Activated T-cell treated with anti-CD3 and anti-CD28 coated beads for 1 hour (primary cell): ENCODE measurements at regions not wholly inside any gene's neighbourhood (a gene's known extent, or its start where the extent isn't known, plus 50 kb on each side); places are given as distances from the start of the nearest gene placed in this dataset.

Experiments
- DNase-seq: peaks from one replicate; pipeline ENCODE4 v3.0.0-alpha.2; 2020; ENCODE audit warnings: low read depth

GRCh38 chr3:30122359-30122758, 484.0 kb upstream of the TGFBR2 start:
- DNase-seq = no peak

- no peak for DNase-seq
Observed at GRCh38 chr3:30123224-30123623, 483.2 kb upstream of the TGFBR2 start.

GRCh38 chr3:30123755-30124154, 482.6 kb upstream of the TGFBR2 start:
- no peak for DNase-seq

DNA sequence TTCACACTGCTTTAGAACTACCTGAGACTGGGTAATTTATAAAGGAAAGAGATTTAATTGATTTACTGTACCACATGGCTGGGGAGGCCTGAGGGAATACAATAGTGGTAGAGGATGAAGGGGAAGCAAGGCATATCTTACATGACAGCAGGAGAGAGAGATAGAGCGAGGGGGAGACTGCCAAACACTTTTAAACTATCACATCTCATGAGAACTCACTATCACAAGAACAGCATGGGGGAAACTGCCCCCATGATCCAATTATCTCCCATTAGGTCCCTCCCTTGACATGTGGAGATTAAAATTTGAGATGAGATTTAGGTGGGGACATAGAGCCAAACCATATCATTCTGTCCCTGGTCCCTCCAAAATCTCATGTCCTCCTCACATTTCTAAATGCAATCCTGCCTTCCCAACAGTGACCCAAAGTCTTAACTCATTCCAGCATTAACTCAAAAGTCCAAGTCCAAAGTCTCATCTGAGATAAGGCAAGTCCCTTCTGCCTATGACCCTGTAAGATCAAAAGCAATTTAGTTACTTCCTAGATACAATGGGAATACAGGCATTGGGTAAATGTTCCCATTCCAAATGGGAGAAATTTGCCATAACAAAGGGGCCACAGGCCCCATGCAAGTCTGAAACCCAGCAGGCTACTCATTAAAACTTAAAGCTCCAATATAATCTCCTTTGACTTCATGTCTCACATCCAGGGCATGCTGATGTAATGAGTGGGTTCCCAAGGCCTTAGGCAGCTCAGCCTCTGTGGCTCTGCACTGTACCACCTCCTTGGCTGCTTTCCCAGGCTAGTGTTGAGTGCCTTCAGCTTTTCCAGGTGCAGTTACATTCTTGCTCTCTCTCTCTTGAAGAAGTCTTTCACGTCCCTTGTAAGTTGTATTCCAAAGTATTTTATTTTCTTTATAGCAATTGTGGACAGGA, 481.7 kb upstream of the TGFBR2 start:
- DNase-seq = no peak

GRCh38 chr3:30129765-30130164, 476.6 kb upstream of the TGFBR2 start:
- no peak for DNase-seq

DNA sequence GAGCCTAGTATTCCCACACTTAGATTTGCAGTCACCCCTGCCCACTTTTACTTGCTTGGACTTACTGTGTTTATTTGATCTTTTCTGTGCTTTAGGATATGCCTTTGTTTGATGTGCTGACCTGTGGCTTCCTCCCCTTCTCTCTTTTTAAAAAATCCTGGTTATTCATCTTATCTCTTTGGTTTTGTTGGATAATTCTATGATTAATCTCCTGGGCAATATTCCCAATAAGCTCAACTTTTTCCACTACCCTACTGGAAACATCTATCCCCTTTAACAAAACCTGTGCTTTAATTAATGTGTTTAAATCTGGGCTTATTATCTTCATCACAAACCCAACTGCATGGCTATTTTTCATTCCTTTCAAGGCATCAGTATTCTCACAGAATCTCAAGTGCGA, 476.0 kb upstream of the TGFBR2 start:
- DNase-seq = no peak

DNA sequence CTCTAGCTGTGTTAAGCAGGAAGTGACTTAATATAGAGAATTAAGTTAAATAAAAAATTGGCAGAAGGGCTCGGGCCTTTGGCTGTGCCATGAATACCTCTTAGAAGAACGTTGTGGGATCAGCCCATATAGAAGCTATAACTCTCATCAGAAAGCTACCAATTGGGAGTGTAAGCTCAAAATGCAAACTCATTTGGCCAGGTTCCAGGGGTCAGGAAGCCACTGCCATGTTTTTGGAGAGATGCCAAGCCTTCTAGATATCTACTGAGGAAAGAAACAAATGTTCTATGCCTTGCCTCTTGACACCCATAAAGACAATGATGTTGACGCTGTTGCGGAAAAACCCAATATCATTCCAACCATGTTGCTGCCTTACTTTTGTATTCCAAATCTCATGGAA, 475.2 kb upstream of the TGFBR2 start:
- DNase-seq = no peak

DNA sequence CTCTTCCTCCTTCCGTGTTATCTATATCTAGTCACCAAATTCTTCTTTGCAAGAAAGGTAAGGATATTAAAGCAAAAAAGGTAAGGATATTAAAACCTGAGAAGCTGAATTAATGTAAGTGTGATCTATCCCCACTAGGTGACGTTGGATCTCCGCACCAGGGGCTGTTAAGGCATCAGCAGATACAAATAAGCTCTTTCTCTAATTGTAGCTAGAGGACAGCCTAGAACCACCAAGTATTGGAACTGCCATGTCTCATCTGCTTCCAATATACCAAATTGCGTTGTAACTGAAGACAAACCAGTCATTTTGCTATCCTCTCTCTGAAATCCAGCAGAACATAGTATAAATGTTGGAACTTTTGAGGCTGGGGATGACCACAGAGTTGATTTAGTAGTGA, 471.2 kb upstream of the TGFBR2 start:
- DNase-seq = no peak

- no peak for DNase-seq
Observed at GRCh38 chr3:30139283-30139682, 467.1 kb upstream of the TGFBR2 start.

- DNase-seq = no peak
Observed at GRCh38 chr3:30140356-30141075, 465.9 kb upstream of the TGFBR2 start.

- no peak for DNase-seq
Observed at GRCh38 chr3:30141178-30141581, 465.2 kb upstream of the TGFBR2 start.

DNA sequence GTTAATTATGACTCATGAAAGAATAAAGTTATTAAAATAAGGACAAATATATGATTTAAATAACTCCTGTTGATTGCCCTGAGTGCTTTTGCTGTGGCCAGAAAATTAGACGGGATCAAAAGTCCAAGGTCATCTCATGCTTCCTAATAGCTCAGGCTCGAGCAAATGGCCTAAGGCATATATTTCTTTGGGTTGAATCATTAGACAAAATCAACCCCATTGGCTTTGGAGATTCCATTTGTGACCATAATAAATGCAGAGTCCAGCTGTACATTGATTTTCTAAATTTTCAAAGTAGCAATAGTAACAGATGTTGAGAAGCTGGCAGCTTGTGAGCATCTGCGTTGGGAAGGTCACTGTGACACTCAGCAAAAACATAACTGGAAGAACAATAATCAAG, 464.5 kb upstream of the TGFBR2 start:
- no peak for DNase-seq

DNA sequence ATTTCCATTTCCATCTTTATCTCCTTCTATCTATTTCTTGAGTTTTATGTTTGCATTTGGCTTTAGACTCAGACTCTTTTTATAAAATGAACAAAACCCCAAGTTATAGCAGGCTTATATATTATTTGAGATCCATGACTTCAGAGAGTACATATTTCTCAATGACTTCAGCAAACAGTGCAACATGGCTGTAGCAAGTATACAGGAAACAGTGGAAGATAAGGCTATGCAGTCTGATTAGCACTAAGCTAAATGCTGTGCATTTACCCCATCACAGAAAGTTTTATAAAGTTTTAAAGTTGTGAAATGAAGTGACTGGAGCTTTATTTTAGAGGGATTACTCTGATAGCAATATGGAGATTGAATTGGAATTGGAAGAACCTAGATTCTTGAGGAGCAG, 463.5 kb upstream of the TGFBR2 start:
- DNase-seq = no peak

- DNase-seq = no peak
Observed at GRCh38 chr3:30145281-30145680, 461.1 kb upstream of the TGFBR2 start.

DNA sequence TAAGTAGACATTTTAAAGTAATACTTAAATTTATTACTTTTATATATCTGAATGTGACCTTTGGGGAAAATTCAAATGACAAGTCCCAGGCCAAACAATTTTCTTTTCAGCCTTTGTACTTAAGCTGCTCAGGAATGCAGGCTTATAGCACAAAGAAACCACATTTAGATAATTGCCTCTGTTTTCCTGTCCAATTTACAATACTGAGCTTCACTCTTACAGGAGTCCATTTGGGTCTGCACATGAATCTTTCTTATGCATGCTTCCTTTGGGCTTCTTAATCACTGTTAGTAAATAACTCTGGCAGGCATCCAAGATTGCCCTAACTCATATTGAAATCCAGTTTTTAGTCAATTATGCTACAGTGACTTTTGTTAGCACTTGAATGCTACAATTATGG, 459.4 kb upstream of the TGFBR2 start:
- no peak for DNase-seq

GRCh38 chr3:30154853-30155252, 451.5 kb upstream of the TGFBR2 start:
- DNase-seq = no peak

GRCh38 chr3:30155755-30156154, 450.6 kb upstream of the TGFBR2 start:
- DNase-seq = no peak

GRCh38 chr3:30156586-30157498, 449.6 kb upstream of the TGFBR2 start:
- DNase-seq = no peak

- DNase-seq = no peak
Observed at GRCh38 chr3:30161375-30161774, 445.0 kb upstream of the TGFBR2 start.

DNA sequence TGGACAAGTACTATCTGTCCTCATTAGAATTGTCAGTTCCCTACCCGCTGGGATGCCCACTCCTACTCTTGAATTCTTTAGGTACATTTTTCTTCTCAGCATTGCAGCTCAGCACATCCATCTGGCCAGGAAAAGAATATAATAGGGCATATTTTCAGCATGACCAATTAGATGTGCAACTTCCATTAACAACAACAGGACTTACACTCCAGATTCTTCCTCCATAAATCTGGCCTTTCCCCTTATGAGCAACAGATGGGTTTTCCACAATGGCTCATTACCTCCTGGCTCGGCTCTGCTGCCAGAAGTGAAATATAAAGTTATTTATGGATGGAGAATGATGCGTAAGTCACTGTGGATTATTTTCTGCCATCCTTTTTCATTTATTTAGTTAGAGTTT, 443.8 kb upstream of the TGFBR2 start:
- no peak for DNase-seq

- no peak for DNase-seq
Observed at GRCh38 chr3:30166535-30166934, 439.9 kb upstream of the TGFBR2 start.

DNA sequence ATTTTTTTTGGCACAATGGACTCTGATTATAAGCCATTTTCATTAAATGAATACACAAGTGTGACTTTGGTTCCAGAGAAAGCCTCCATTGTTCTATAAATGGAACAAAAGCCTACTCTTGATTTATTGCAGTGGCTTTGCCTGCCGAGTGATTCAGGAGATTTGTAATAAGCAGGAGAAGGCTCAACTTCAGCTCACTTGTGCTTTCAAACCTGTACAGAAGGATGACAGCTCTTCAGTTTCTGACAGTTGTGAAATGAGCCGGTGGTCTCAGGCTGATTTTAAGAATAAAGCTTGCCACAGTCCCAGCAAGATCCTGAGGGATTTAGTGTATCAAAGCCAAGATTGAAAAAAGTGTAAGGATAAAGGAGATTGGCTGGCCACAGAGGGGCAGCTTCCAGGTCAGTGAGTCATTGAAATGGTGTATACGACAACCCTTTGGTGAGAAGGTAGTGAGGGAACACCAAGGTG, 438.8 kb upstream of the TGFBR2 start:
- DNase-seq = no peak
